Gastrocnemius medialis (tissue), 4 donors: ENCODE measurements at regions not wholly inside any gene's neighbourhood (a gene's known extent, or its start where the extent isn't known, plus 50 kb on each side); places are given as distances from the start of the nearest gene placed in this dataset.

Experiments
- POLR2A ChIP-seq, 2 donors: fragments of 450-650 bp; IDR thresholded peaks; one replicate each; pipeline ENCODE4 v1.6.1; 2017; ENCODE audit warnings: antibody characterized with exemption in 2 of 2, mild to moderate bottlenecking in 2 of 2, moderate library complexity in 2 of 2
- TF ChIP-seq, protein P1 (sequence below), 5 experiments: fragments of 450-650 bp in 3 of 5; fragments of 200-600 bp in 2 of 5; sonication (generic) in 2 of 5; IDR thresholded peaks in 4 of 5; conservative IDR thresholded peaks in 1 of 5; 1 replicate in 4 of 5; 2 replicates in 1 of 5; pipeline ENCODE4 v1.5.1; 2016 to 2019; ENCODE audit warnings: antibody characterized with exemption in 5 of 5, mild to moderate bottlenecking in 3 of 5, moderate library complexity in 3 of 5

GRCh38 chr6:144664947-144665346 lies 379.8 kb downstream of the UTRN start:
- TF ChIP-seq, protein P1, sequence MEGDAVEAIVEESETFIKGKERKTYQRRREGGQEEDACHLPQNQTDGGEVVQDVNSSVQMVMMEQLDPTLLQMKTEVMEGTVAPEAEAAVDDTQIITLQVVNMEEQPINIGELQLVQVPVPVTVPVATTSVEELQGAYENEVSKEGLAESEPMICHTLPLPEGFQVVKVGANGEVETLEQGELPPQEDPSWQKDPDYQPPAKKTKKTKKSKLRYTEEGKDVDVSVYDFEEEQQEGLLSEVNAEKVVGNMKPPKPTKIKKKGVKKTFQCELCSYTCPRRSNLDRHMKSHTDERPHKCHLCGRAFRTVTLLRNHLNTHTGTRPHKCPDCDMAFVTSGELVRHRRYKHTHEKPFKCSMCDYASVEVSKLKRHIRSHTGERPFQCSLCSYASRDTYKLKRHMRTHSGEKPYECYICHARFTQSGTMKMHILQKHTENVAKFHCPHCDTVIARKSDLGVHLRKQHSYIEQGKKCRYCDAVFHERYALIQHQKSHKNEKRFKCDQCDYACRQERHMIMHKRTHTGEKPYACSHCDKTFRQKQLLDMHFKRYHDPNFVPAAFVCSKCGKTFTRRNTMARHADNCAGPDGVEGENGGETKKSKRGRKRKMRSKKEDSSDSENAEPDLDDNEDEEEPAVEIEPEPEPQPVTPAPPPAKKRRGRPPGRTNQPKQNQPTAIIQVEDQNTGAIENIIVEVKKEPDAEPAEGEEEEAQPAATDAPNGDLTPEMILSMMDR (IDR thresholded peaks at IDR 0.05 in 4 of 5, conservative IDR thresholded peaks at IDR 0.05 in 1 of 5), result no peak
- no peak for TF ChIP-seq POLR2A (IDR thresholded peaks at IDR 0.05)
